H1 (cell line): ENCODE measurements at regions not wholly inside any gene's neighbourhood (a gene's known extent, or its start where the extent isn't known, plus 50 kb on each side); places are given as distances from the start of the nearest gene placed in this dataset.

ENCODE experiments used
- CTCF ChIA-PET: fragments of 300-600 bp; sonication (Branson Sonifier 250); formaldehyde crosslinking; loops from one replicate; lab custom pipeline; 2021; ENCODE audit not compliant: partially characterized antibody; lab: Charles Lee
- POLR2A ChIA-PET: fragments of 300-600 bp; sonication (Branson Sonifier 250); formaldehyde crosslinking; loops from one replicate; lab custom pipeline; 2021; ENCODE audit warnings: inconsistent platforms; ENCODE audit not compliant: partially characterized antibody; lab: Charles Lee
- DNase-seq, 2 experiments: peaks; one replicate each; pipeline versions ENCODE4 v3.0.0 to v3.0.0-alpha.2; 2010 to 2022; ENCODE audit warnings: low spot score in 2 of 2, low read depth in 1 of 2, mixed read lengths in 1 of 2
- FAIRE-seq: peaks from 2 replicates; lab custom pipeline; 2011; peaks lifted over from hg19 to GRCh38; lab: Jason Lieb, UNC
- H2AFZ ChIP-seq: 2 replicates; pipeline ENCODE4 v1.8.1; 2012; ENCODE audit warnings: low read length, inconsistent platforms
- H2AK5ac ChIP-seq: 2 replicates; pipeline ENCODE4 v1.6.1; 2013; ENCODE audit warnings: low read depth, low read length
- H2BK120ac ChIP-seq: replicated peaks from 2 replicates; pipeline ENCODE3; 2013; ENCODE audit warnings: low read depth, low read length, inconsistent platforms
- H2BK12ac ChIP-seq: 2 replicates; pipeline ENCODE4 v1.6.1; 2013; ENCODE audit warnings: low read depth, low read length
- H2BK15ac ChIP-seq: 2 replicates; pipeline ENCODE4 v1.6.1; 2013; ENCODE audit warnings: low read length
- H2BK20ac ChIP-seq: 2 replicates; pipeline ENCODE4 v1.6.1; 2013; ENCODE audit warnings: low read length
- H2BK5ac ChIP-seq: 2 replicates; pipeline ENCODE4 v1.6.1; 2013; ENCODE audit warnings: low read depth, low read length
- H3K14ac ChIP-seq: 2 replicates; pipeline ENCODE4 v1.6.1; 2013; ENCODE audit warnings: inconsistent platforms; ENCODE audit not compliant: insufficient read length
- H3K18ac ChIP-seq: 2 replicates; pipeline ENCODE4 v1.6.1; 2013; ENCODE audit warnings: low read length; ENCODE audit errors: extremely low read depth
- H3K23ac ChIP-seq: 2 replicates; pipeline ENCODE4 v1.6.1; 2013; ENCODE audit warnings: inconsistent platforms; ENCODE audit not compliant: insufficient read length
- H3K23me2 ChIP-seq: 2 replicates; pipeline ENCODE4 v1.6.1; 2013; ENCODE audit warnings: low read depth, low read length
- H3K27ac ChIP-seq: 2 replicates; pipeline ENCODE4 v1.6.1; 2011; ENCODE audit warnings: low read depth, low read length, inconsistent platforms
- H3K27me3 ChIP-seq, 4 experiments: replicated peaks in 1 of 4; 1 replicate in 1 of 4; 2 replicates in 3 of 4; pipeline versions ENCODE4 v1.6.1 to v1.8.1; 2011 to 2013; ENCODE audit warnings: low read length in 3 of 4, mild to moderate bottlenecking in 3 of 4, inconsistent platforms in 2 of 4, mixed read lengths in 2 of 4, moderate library complexity in 1 of 4; ENCODE audit not compliant: control insufficient read depth in 3 of 4, insufficient read depth in 3 of 4; ENCODE audit errors: extremely low read depth in 1 of 4
- H3K36me3 ChIP-seq, 4 experiments: 2 replicates each; pipeline versions ENCODE4 v1.6.1 to v1.8.1; 2011 to 2013; ENCODE audit warnings: mild to moderate bottlenecking in 4 of 4, low read length in 3 of 4, moderate library complexity in 2 of 4, control low read depth in 1 of 4, inconsistent platforms in 1 of 4; ENCODE audit not compliant: insufficient read depth in 4 of 4, control insufficient read depth in 2 of 4
- H3K4ac ChIP-seq: replicated peaks from 2 replicates; pipeline ENCODE3; 2013; ENCODE audit warnings: low read length, low read depth, mixed read lengths, inconsistent platforms; ENCODE audit not compliant: insufficient read length
- H3K4me1 ChIP-seq, 4 experiments: replicated peaks in 1 of 4; 1 replicate in 1 of 4; 2 replicates in 3 of 4; pipeline versions ENCODE4 v1.6.1 to v1.8.1; 2011 to 2013; ENCODE audit warnings: low read length in 3 of 4, inconsistent platforms in 2 of 4, mixed read lengths in 1 of 4; ENCODE audit not compliant: insufficient read depth in 4 of 4, control insufficient read depth in 3 of 4
- H3K4me2 ChIP-seq, 2 experiments: 2 replicates each; pipeline versions ENCODE4 v1.6.1 to v1.8.1; 2011 to 2013; ENCODE audit warnings: low read depth in 2 of 2, low read length in 2 of 2, control low read depth in 1 of 2, inconsistent platforms in 1 of 2, mild to moderate bottlenecking in 1 of 2; ENCODE audit not compliant: insufficient read depth in 1 of 2
- H3K4me3 ChIP-seq, 4 experiments: fragments of 200-600, 300-600 bp in 1 of 4; sonication (generic), shearing (Covaris generic), sonication (Bioruptor Twin) in 1 of 4; 2 replicates each; pipeline versions ENCODE4 v1.5.1 to v1.8.1; 2011 to 2016; ENCODE audit warnings: low read length in 4 of 4, low read depth in 3 of 4, control low read depth in 2 of 4, inconsistent platforms in 2 of 4, mild to moderate bottlenecking in 2 of 4, mixed read lengths in 1 of 4, moderate library complexity in 1 of 4; ENCODE audit not compliant: insufficient read depth in 2 of 4; ENCODE audit errors: extremely low read depth in 1 of 4
- H3K56ac ChIP-seq: replicated peaks from 2 replicates; pipeline ENCODE3; 2013; ENCODE audit warnings: low read depth, mild to moderate bottlenecking, mixed read lengths, low read length, inconsistent platforms; ENCODE audit not compliant: insufficient read length
- H3K79me1 ChIP-seq: 2 replicates; pipeline ENCODE4 v1.6.1; 2013; ENCODE audit warnings: low read depth, low read length, control low read depth
- H3K79me2 ChIP-seq, 2 experiments: 2 replicates each; pipeline versions ENCODE4 v1.6.1 to v1.8.1; 2012 to 2013; ENCODE audit warnings: low read length in 2 of 2, mild to moderate bottlenecking in 2 of 2, inconsistent platforms in 1 of 2; ENCODE audit not compliant: insufficient read depth in 2 of 2, control insufficient read depth in 1 of 2
- H3K9ac ChIP-seq, 4 experiments: replicated peaks in 1 of 4; 1 replicate in 1 of 4; 2 replicates in 3 of 4; pipeline versions ENCODE4 v1.6.1 to v1.8.1; 2011 to 2013; ENCODE audit warnings: low read depth in 3 of 4, low read length in 3 of 4, control low read depth in 2 of 4, mild to moderate bottlenecking in 2 of 4, moderate library complexity in 2 of 4, inconsistent platforms in 1 of 4; ENCODE audit errors: extremely low read depth in 1 of 4
- H3K9me3 ChIP-seq, 2 experiments: 2 replicates each; pipeline versions ENCODE4 v1.6.1 to v1.8.1; 2012 to 2013; ENCODE audit warnings: mild to moderate bottlenecking in 2 of 2, moderate library complexity in 2 of 2, control low read depth in 1 of 2, inconsistent platforms in 1 of 2, low read depth in 1 of 2, low read length in 1 of 2, mixed read lengths in 1 of 2; ENCODE audit not compliant: insufficient read depth in 2 of 2
- H4K20me1 ChIP-seq, 2 experiments: replicated peaks in 1 of 2; 2 replicates each; pipeline versions ENCODE3 to v1.8.1; 2011 to 2013; ENCODE audit warnings: inconsistent platforms in 2 of 2, low read length in 2 of 2, mild to moderate bottlenecking in 1 of 2; ENCODE audit not compliant: insufficient read depth in 2 of 2, control insufficient read depth in 1 of 2
- H4K5ac ChIP-seq: 2 replicates; pipeline ENCODE4 v1.6.1; 2013; ENCODE audit warnings: low read length, low read depth, mixed read lengths, inconsistent platforms; ENCODE audit not compliant: insufficient read length
- H4K8ac ChIP-seq: 2 replicates; pipeline ENCODE4 v1.8.0; 2013; ENCODE audit warnings: mild to moderate bottlenecking, moderate library complexity, low read length, inconsistent platforms; ENCODE audit not compliant: insufficient read depth; ENCODE audit errors: extremely low read depth
- H4K91ac ChIP-seq: replicated peaks from 2 replicates; pipeline ENCODE3; 2013; ENCODE audit warnings: low read length, mixed read lengths, inconsistent platforms; ENCODE audit not compliant: insufficient read length
- E2F6 ChIP-seq: IDR thresholded peaks from 2 replicates; pipeline ENCODE4 v1.6.1; 2012; ENCODE audit warnings: inconsistent platforms
- WGBS, 2 experiments: shearing (Covaris generic) in 1 of 2; methylation state at CpG; one replicate each; pipeline versions ENCODE4 v1.1.6 to v1.1.7; 2013 to 2015; ENCODE audit warnings: low lambda C conversion rate in 2 of 2, mixed read lengths in 2 of 2, inconsistent platforms in 1 of 2, low coverage in 1 of 2, missing lambda C conversion rate in 1 of 2; ENCODE audit not compliant: insufficient replicate concordance in 2 of 2, insufficient coverage in 1 of 2, insufficient read length in 1 of 2; ENCODE audit errors: extremely low coverage in 1 of 2, missing lambda C conversion rate in 1 of 2; 5-methylcytosine and 5-hydroxymethylcytosine counted together

DNA sequence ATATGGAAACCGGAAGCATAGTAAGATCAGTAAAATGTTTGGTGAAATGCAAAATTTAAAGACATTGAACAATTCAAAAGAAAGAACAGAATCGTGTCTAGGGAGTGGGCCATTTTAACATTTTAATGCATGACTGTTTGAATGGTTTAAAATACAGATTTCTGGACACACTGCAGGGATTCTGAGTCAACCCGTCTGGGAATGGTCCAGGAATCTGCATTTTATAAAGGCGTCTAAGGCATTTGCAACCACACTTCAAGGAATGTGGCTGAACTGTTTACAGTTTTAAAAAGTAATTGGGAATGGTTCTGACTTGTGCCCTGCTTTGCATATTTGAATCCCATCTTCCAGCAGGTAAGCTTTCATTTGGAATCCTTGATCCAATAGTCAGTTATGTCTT lies 811.7 kb upstream of the WWC1 start:
- DNase-seq (no peak), FAIRE-seq (no peak)
- H4K20me1 ChIP-seq = no peaks in the 10 kb centered on the region
- no peaks in the 10 kb centered on the region for H3K79me1 ChIP-seq
- H2AFZ ChIP-seq = no peak overlapping the region
- no peak overlapping the region for H4K5ac ChIP-seq
- H4K8ac ChIP-seq = no peak overlapping the region
- 83% methylated on average over 4 of the region's 4 CpGs; no CpG with 5 or more reads in 1 of the 2 experiments for WGBS, 2 experiments
- no peaks in the 10 kb centered on the region for H3K9me3 ChIP-seq
- H3K27ac ChIP-seq = no peak overlapping the region
- H3K4me2 ChIP-seq = no peak overlapping the region
- no peak overlapping the region for H3K4me3 ChIP-seq
- no peaks in the 10 kb centered on the region for H3K79me2 ChIP-seq
- H3K4ac ChIP-seq = no peak overlapping the region
- H3K14ac ChIP-seq = no peak overlapping the region
- H3K23ac ChIP-seq = no peak overlapping the region
- no peak overlapping the region for H3K18ac ChIP-seq
- H2BK120ac ChIP-seq = no peak overlapping the region
- no peak overlapping the region for H3K9ac ChIP-seq
- no peak overlapping the region for H2AK5ac ChIP-seq
- no peak overlapping the region for H3K56ac ChIP-seq
- ChIA-PET POLR2A (no interaction called here), CTCF (no interaction called here)
- no peak overlapping the region for H2BK15ac ChIP-seq
- H3K36me3 ChIP-seq = no peaks in the 10 kb centered on the region
- H3K27me3 ChIP-seq = no peaks in the 10 kb centered on the region
- no peak overlapping the region for H4K91ac ChIP-seq
- no peak overlapping the region for H2BK12ac ChIP-seq
- H2BK5ac ChIP-seq = no peak overlapping the region
- no peaks in the 10 kb centered on the region for H3K4me1 ChIP-seq
- no peak for TF ChIP-seq E2F6
- H3K23me2 ChIP-seq = no peaks in the 10 kb centered on the region
- no peak overlapping the region for H2BK20ac ChIP-seq
